GM12878 (cell line): ENCODE measurements at regions not wholly inside any gene's neighbourhood (a gene's known extent, or its start where the extent isn't known, plus 50 kb on each side); places are given as distances from the start of the nearest gene placed in this dataset.

Experiments used
- MYC ChIP-seq: IDR thresholded peaks from 2 replicates; pipeline ENCODE4 v1.6.1; 2011; ENCODE audit warnings: mild to moderate bottlenecking, low read length, moderate library complexity, inconsistent platforms; ENCODE audit not compliant: insufficient read depth, insufficient replicate concordance, insufficient read length, severe bottlenecking
- POLR2A ChIP-seq: IDR thresholded peaks from 2 replicates; pipeline ENCODE4 v1.6.1; 2011; ENCODE audit warnings: low read depth, mild to moderate bottlenecking, low read length
- TAF1 ChIP-seq: IDR thresholded peaks from 2 replicates; pipeline ENCODE4 v1.6.1; 2011; ENCODE audit warnings: mild to moderate bottlenecking, low read depth, low read length, borderline replicate concordance
- TCF7 ChIP-seq: IDR thresholded peaks from 2 replicates; pipeline ENCODE4 v1.6.1; 2014; ENCODE audit warnings: antibody characterized with exemption, borderline replicate concordance
- ZNF207 ChIP-seq: fragments of 450-650 bp; IDR thresholded peaks from 2 replicates; pipeline ENCODE4 v1.6.1; 2014; ENCODE audit warnings: antibody characterized with exemption, mild to moderate bottlenecking, borderline replicate concordance
- TF ChIP-seq, protein P1 (sequence below), 3 experiments: IDR thresholded peaks in 2 of 3; conservative IDR thresholded peaks in 1 of 3; 2 replicates each; pipeline ENCODE4 v1.5.1; 2011; ENCODE audit warnings: low read depth in 3 of 3, low read length in 3 of 3, mild to moderate bottlenecking in 3 of 3, control low read depth in 2 of 3, moderate library complexity in 2 of 3, inconsistent platforms in 1 of 3, mixed read lengths in 1 of 3; ENCODE audit not compliant: control insufficient read depth in 2 of 3, insufficient read depth in 1 of 3; ENCODE audit errors: extremely low read depth in 1 of 3

DNA sequence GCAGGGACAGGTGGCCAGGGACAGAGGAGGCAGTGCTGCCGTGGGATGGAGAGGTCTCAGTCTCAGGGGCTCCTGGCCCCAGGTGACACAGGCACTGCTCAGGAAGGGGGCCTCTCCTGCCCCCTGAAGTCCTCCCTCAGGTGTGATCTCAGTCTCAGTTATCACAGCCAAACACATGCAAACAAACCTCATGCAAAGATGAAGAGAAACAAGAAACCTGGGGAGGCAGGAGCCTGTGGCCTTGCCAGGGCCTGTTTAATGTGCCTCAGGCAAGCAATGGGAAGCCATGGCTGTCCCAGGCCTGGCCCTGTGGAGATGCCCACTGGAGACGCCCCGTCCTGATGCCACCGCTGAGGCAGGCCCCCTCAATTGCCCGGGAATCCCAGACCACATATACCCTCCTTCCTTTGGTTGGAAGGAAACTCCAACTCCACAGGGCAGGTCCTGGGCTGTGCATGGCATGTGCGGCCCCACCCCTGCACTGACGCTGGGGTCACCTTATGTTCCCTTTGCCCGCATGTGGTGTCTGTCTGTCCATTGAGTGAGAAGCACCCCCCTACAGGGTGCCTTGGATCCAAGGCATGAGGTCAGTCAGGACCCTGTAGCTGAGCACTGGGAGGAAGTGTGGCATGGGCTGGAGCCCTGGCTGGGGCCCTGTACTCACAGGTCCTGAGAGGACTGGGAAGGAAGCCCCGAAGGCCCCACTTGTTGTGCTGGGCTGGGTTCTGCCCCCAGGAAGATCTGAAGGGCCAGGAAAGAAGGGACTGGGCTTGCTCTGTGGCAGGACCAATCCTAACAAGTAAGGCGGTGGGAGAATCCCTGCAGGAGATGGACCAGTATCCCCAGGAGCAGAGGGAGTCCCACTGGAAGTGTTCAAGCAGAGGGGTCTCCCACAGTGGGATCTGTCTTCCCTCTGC, 68.8 kb upstream of the RAB6C start:
- TF ChIP-seq TAF1 (no peak), POLR2A (no peak), TCF7 (no peak), ZNF207 (no peak), MYC (no peak)
- TF ChIP-seq, protein P1, sequence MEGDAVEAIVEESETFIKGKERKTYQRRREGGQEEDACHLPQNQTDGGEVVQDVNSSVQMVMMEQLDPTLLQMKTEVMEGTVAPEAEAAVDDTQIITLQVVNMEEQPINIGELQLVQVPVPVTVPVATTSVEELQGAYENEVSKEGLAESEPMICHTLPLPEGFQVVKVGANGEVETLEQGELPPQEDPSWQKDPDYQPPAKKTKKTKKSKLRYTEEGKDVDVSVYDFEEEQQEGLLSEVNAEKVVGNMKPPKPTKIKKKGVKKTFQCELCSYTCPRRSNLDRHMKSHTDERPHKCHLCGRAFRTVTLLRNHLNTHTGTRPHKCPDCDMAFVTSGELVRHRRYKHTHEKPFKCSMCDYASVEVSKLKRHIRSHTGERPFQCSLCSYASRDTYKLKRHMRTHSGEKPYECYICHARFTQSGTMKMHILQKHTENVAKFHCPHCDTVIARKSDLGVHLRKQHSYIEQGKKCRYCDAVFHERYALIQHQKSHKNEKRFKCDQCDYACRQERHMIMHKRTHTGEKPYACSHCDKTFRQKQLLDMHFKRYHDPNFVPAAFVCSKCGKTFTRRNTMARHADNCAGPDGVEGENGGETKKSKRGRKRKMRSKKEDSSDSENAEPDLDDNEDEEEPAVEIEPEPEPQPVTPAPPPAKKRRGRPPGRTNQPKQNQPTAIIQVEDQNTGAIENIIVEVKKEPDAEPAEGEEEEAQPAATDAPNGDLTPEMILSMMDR (IDR thresholded peaks at IDR 0.05 in 2 of 3, conservative IDR thresholded peaks at IDR 0.05 in 1 of 3; ENCODE audit: control insufficient read depth in 2 of 3, extremely low read depth in 1 of 3, insufficient read depth in 1 of 3, low read depth in 3 of 3, low read length in 3 of 3) = no peak
